HEK293T (cell line): ENCODE measurements at regions not wholly inside any gene's neighbourhood (a gene's known extent, or its start where the extent isn't known, plus 50 kb on each side); places are given as distances from the start of the nearest gene placed in this dataset.

Experiments used
- ARNT ChIP-seq: fragments of 450-650 bp; IDR thresholded peaks from 2 replicates; pipeline ENCODE4 v1.6.1; 2017; ENCODE audit warnings: mild to moderate bottlenecking
- BHLHE40 ChIP-seq: fragments of 450-650 bp; IDR thresholded peaks from 2 replicates; pipeline ENCODE4 v1.6.1; 2016; ENCODE audit warnings: mild to moderate bottlenecking, moderate library complexity, borderline replicate concordance
- CTBP1 ChIP-seq: fragments of 450-650 bp; IDR thresholded peaks from 2 replicates; pipeline ENCODE4 v1.6.1; 2016; ENCODE audit warnings: borderline replicate concordance
- ELF4 ChIP-seq: fragments of 450-650 bp; IDR thresholded peaks from 2 replicates; pipeline ENCODE4 v1.6.1; 2017; ENCODE audit warnings: antibody characterized with exemption
- FOXA1 ChIP-seq: fragments of 450-650 bp; IDR thresholded peaks from 2 replicates; pipeline ENCODE4 v1.6.1; 2016; ENCODE audit warnings: mild to moderate bottlenecking
- FOXK2 ChIP-seq: fragments of 450-650 bp; IDR thresholded peaks from 2 replicates; pipeline ENCODE4 v1.6.1; 2016; ENCODE audit warnings: mild to moderate bottlenecking
- FOXM1 ChIP-seq: fragments of 450-650 bp; IDR thresholded peaks from 2 replicates; pipeline ENCODE4 v1.6.1; 2017; ENCODE audit warnings: mild to moderate bottlenecking, borderline replicate concordance
- LEF1 ChIP-seq: fragments of 450-650 bp; IDR thresholded peaks from 2 replicates; pipeline ENCODE4 v1.6.1; 2017; ENCODE audit warnings: mild to moderate bottlenecking, borderline replicate concordance
- SP1 ChIP-seq: fragments of 450-650 bp; IDR thresholded peaks from 2 replicates; pipeline ENCODE4 v1.6.1; 2017
- SUZ12 ChIP-seq: fragments of 450-650 bp; IDR thresholded peaks from 2 replicates; pipeline ENCODE4 v1.6.1; 2016; ENCODE audit warnings: mild to moderate bottlenecking
- TARDBP ChIP-seq: fragments of 450-650 bp; IDR thresholded peaks from 2 replicates; pipeline ENCODE4 v1.6.1; 2016
- TF ChIP-seq, protein P1 (sequence below): fragments of 450-650 bp; IDR thresholded peaks from 2 replicates; pipeline ENCODE4 v1.6.1; 2016

GRCh38 chr2:42977270-42978174, 185.1 kb upstream of the HAAO start:
- TF ChIP-seq SP1, result no peak
- no peak for TF ChIP-seq BHLHE40
- TF ChIP-seq, protein P1, sequence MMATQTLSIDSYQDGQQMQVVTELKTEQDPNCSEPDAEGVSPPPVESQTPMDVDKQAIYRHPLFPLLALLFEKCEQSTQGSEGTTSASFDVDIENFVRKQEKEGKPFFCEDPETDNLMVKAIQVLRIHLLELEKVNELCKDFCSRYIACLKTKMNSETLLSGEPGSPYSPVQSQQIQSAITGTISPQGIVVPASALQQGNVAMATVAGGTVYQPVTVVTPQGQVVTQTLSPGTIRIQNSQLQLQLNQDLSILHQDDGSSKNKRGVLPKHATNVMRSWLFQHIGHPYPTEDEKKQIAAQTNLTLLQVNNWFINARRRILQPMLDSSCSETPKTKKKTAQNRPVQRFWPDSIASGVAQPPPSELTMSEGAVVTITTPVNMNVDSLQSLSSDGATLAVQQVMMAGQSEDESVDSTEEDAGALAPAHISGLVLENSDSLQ, result no peak
- TF ChIP-seq TARDBP, result no peak
- no peak for TF ChIP-seq LEF1
- TF ChIP-seq SUZ12, result no peak
- no peak for TF ChIP-seq FOXM1
- no peak for TF ChIP-seq FOXK2
- no peak for TF ChIP-seq FOXA1
- TF ChIP-seq ARNT, result no peak
- no peak for TF ChIP-seq ELF4
- TF ChIP-seq CTBP1, result no peak
